ENCODE measurements at regions not wholly inside any gene's neighbourhood (a gene's known extent, or its start where the extent isn't known, plus 50 kb on each side); places are given as distances from the start of the nearest gene placed in this dataset.

DNA sequence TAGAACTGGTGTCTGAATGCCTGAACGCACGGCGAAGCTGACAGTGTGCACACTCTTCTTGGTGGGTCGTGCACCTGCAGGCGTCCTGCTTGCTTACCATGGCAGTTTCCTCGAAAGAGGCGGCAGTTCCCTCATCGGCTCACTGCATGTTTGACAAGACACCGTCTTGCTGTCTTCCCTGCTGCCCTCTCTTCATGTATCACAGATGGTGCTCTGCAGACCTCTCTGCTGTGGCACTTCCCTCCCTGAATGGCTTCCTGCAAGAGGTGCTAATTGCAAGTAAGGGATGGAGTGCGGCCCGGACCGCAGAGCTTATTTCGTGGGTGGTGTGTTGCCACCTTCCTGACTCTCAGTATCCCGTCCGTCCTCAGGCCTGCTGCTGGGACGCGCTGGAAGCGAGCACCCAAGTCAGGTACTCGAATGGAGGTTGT is 156.7 kb upstream of the RTL1 start:
- H3K36me3 ChIP-seq (replicated peaks in 1 of 2; ENCODE audit: control insufficient read depth in 1 of 2, insufficient read depth in 2 of 2, low read length in 1 of 2) = no peaks in the 10 kb centered on the region
- POLR2A ChIA-PET = no interaction called here

DNA sequence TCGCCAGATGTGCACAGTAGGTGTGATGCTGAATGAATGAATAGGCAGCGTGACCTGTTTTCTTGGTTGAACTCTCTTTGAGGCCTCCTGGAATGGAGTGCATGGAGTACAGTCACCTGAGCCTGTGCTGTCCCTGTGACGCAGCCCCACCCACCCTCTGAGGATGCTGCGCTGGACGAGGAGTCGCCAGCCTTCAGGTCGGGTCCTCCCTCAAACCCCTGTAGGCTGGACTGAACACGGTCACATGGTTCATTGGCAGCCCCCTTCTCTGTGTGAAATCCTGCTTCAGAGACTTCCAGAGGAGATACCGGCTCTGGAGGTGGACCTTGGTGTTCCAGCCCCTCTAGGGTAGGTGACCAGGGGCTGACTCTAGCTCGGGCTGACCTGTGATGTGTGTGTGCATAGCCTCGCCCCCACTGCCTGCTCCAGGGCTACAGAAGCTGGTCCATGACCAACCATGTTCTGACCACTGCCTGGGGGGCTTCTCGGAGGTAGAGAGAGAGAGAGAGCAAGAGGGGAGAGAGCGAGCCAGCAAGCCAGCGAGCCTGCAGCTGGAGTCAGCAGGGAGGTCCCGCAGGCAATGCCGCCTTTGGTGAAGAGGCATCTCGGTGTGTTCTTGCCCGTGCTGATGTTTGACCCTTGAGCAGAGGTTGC is 158.0 kb upstream of the RTL1 start:
- H2AFZ ChIP-seq (ENCODE audit: low read depth) = no peak overlapping the region
- ChIA-PET POLR2A (no interaction called here), CTCF (no interaction called here)
- DNase-seq = no peak
- no peaks in the 10 kb centered on the region for H3K27me3 ChIP-seq (ENCODE audit: insufficient read depth)
- no peak overlapping the region for H3K4me2 ChIP-seq
- no peak overlapping the region for H3K9ac ChIP-seq
- H3K9me3 ChIP-seq = no peaks in the 10 kb centered on the region; the same call in 1 of the 2 replicates
- no peak overlapping the region for H3K27ac ChIP-seq (ENCODE audit: low read depth in 2 of 2, low read length in 1 of 2)
- H3K79me2 ChIP-seq (ENCODE audit: insufficient read depth) = no peaks in the 10 kb centered on the region
- no peaks in the 10 kb centered on the region for H4K20me1 ChIP-seq (ENCODE audit: insufficient read depth)
- H3K9me2 ChIP-seq = no peaks in the 10 kb centered on the region
- WGBS (ENCODE audit: low lambda C conversion rate) = 79% methylated on average over 16 of the region's 18 CpGs
- H3K4me3 ChIP-seq (ENCODE audit: low read depth in 2 of 2, low read length in 1 of 2) = no peak overlapping the region
- no peaks in the 10 kb centered on the region for H3K4me1 ChIP-seq (ENCODE audit: control insufficient read depth in 1 of 2, insufficient read depth in 2 of 2, low read depth in 1 of 2, low read length in 1 of 2)
- no peaks in the 10 kb centered on the region for H3F3A ChIP-seq (replicated peaks; ENCODE audit: insufficient read depth)
- H3K36me3 ChIP-seq (replicated peaks in 1 of 2; ENCODE audit: control insufficient read depth in 1 of 2, insufficient read depth in 2 of 2, low read length in 1 of 2) = no peaks in the 10 kb centered on the region
- TF ChIP-seq EP300 (IDR thresholded peaks at IDR 0.05; ENCODE audit: borderline replicate concordance in 1 of 2, low read depth in 1 of 2, low read length in 1 of 2) (no peak), RFX5 (IDR thresholded peaks at IDR 0.05; ENCODE audit: low read length) (no peak), FOXM1 (IDR thresholded peaks at IDR 0.05; ENCODE audit: low read depth) (no peak), CHD2 (IDR thresholded peaks at IDR 0.05; ENCODE audit: low read length, partially characterized antibody) (no peak), GABPA (IDR thresholded peaks at IDR 0.05; ENCODE audit: low read depth) (no peak), FOXJ3 (CRISPR knock-in tag; IDR thresholded peaks at IDR 0.05) (no peak), SIN3A (IDR thresholded peaks at IDR 0.05; ENCODE audit: borderline replicate concordance, low read depth, low read length) (no peak), NFIC (IDR thresholded peaks at IDR 0.05; ENCODE audit: borderline replicate concordance) (no peak)
- TF ChIP-seq, protein P1, sequence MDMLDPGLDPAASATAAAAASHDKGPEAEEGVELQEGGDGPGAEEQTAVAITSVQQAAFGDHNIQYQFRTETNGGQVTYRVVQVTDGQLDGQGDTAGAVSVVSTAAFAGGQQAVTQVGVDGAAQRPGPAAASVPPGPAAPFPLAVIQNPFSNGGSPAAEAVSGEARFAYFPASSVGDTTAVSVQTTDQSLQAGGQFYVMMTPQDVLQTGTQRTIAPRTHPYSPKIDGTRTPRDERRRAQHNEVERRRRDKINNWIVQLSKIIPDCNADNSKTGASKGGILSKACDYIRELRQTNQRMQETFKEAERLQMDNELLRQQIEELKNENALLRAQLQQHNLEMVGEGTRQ (IDR thresholded peaks at IDR 0.05; ENCODE audit: borderline replicate concordance, low read depth, low read length) = no peak
- TF ChIP-seq, protein P2, sequence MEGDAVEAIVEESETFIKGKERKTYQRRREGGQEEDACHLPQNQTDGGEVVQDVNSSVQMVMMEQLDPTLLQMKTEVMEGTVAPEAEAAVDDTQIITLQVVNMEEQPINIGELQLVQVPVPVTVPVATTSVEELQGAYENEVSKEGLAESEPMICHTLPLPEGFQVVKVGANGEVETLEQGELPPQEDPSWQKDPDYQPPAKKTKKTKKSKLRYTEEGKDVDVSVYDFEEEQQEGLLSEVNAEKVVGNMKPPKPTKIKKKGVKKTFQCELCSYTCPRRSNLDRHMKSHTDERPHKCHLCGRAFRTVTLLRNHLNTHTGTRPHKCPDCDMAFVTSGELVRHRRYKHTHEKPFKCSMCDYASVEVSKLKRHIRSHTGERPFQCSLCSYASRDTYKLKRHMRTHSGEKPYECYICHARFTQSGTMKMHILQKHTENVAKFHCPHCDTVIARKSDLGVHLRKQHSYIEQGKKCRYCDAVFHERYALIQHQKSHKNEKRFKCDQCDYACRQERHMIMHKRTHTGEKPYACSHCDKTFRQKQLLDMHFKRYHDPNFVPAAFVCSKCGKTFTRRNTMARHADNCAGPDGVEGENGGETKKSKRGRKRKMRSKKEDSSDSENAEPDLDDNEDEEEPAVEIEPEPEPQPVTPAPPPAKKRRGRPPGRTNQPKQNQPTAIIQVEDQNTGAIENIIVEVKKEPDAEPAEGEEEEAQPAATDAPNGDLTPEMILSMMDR (IDR thresholded peaks at IDR 0.05) = no peak
- TF ChIP-seq, protein P3, sequence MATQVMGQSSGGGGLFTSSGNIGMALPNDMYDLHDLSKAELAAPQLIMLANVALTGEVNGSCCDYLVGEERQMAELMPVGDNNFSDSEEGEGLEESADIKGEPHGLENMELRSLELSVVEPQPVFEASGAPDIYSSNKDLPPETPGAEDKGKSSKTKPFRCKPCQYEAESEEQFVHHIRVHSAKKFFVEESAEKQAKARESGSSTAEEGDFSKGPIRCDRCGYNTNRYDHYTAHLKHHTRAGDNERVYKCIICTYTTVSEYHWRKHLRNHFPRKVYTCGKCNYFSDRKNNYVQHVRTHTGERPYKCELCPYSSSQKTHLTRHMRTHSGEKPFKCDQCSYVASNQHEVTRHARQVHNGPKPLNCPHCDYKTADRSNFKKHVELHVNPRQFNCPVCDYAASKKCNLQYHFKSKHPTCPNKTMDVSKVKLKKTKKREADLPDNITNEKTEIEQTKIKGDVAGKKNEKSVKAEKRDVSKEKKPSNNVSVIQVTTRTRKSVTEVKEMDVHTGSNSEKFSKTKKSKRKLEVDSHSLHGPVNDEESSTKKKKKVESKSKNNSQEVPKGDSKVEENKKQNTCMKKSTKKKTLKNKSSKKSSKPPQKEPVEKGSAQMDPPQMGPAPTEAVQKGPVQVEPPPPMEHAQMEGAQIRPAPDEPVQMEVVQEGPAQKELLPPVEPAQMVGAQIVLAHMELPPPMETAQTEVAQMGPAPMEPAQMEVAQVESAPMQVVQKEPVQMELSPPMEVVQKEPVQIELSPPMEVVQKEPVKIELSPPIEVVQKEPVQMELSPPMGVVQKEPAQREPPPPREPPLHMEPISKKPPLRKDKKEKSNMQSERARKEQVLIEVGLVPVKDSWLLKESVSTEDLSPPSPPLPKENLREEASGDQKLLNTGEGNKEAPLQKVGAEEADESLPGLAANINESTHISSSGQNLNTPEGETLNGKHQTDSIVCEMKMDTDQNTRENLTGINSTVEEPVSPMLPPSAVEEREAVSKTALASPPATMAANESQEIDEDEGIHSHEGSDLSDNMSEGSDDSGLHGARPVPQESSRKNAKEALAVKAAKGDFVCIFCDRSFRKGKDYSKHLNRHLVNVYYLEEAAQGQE (IDR thresholded peaks at IDR 0.05; ENCODE audit: low read depth, low read length) = no peak

More for the DNA sequence above, 156.7 kb upstream of the RTL1 start:
- Histone ChIP-seq H3K4me2 (no peak overlapping the region), H3K4me3 (ENCODE audit: low read depth in 2 of 2, low read length in 1 of 2) (no peak overlapping the region), H3K27ac (ENCODE audit: low read depth in 2 of 2, low read length in 1 of 2) (no peak overlapping the region), H2AFZ (ENCODE audit: low read depth) (no peak overlapping the region), H4K20me1 (ENCODE audit: insufficient read depth) (no peaks in the 10 kb centered on the region), H3K9me2 (no peaks in the 10 kb centered on the region), H3K27me3 (ENCODE audit: insufficient read depth) (no peaks in the 10 kb centered on the region), H3K79me2 (ENCODE audit: insufficient read depth) (no peaks in the 10 kb centered on the region), H3K9ac (no peak overlapping the region), H3K4me1 (ENCODE audit: control insufficient read depth in 1 of 2, insufficient read depth in 2 of 2, low read depth in 1 of 2, low read length in 1 of 2) (no peaks in the 10 kb centered on the region), H3K9me3 (no peaks in the 10 kb centered on the region; the same call in 1 of the 2 replicates), H3F3A (replicated peaks; ENCODE audit: insufficient read depth) (no peaks in the 10 kb centered on the region)
- no peak for DNase-seq
- CTCF ChIA-PET = no interaction called here
- WGBS (ENCODE audit: low lambda C conversion rate) = 79% methylated on average over 18 of the region's 19 CpGs
- TF ChIP-seq GATA2 (CRISPR knock-in tag; IDR thresholded peaks at IDR 0.05) = no peak
- no peak for TF ChIP-seq FOXM1 (IDR thresholded peaks at IDR 0.05; ENCODE audit: low read depth)
- TF ChIP-seq RXRA (IDR thresholded peaks at IDR 0.05; ENCODE audit: borderline replicate concordance, low read depth) = no peak
- TF ChIP-seq TEAD4 (IDR thresholded peaks at IDR 0.05; ENCODE audit: borderline replicate concordance, insufficient read depth) = no peak
- TF ChIP-seq ELF1 (IDR thresholded peaks at IDR 0.05) = no peak
- TF ChIP-seq FOSL2 (IDR thresholded peaks at IDR 0.05; ENCODE audit: borderline replicate concordance, low read depth) = no peak
- TF ChIP-seq EZH2phosphoT487 (IDR thresholded peaks at IDR 0.05; ENCODE audit: borderline replicate concordance, low read depth) = no peak
- TF ChIP-seq EP300 (IDR thresholded peaks at IDR 0.05; ENCODE audit: borderline replicate concordance in 1 of 2, low read depth in 1 of 2, low read length in 1 of 2) = no peak
- TF ChIP-seq, protein P4, sequence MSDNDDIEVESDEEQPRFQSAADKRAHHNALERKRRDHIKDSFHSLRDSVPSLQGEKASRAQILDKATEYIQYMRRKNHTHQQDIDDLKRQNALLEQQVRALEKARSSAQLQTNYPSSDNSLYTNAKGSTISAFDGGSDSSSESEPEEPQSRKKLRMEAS (IDR thresholded peaks at IDR 0.05; ENCODE audit: low read depth) = no peak
- no peak for TF ChIP-seq MXI1 (IDR thresholded peaks at IDR 0.05; ENCODE audit: low read depth, low read length)
- no peak for TF ChIP-seq TCF12 (IDR thresholded peaks at IDR 0.05)
- TF ChIP-seq, protein P5, sequence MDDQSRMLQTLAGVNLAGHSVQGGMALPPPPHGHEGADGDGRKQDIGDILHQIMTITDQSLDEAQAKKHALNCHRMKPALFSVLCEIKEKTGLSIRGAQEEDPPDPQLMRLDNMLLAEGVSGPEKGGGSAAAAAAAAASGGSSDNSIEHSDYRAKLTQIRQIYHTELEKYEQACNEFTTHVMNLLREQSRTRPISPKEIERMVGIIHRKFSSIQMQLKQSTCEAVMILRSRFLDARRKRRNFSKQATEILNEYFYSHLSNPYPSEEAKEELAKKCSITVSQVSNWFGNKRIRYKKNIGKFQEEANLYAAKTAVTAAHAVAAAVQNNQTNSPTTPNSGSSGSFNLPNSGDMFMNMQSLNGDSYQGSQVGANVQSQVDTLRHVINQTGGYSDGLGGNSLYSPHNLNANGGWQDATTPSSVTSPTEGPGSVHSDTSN (IDR thresholded peaks at IDR 0.05) = no peak
- TF ChIP-seq YY1 (IDR thresholded peaks at IDR 0.05; ENCODE audit: low read depth) = no peak
- TF ChIP-seq POLR2AphosphoS5 (IDR thresholded peaks at IDR 0.05; ENCODE audit: low read depth, low read length) = no peak
- TF ChIP-seq RCOR1 (IDR thresholded peaks at IDR 0.05; ENCODE audit: low read length) = no peak

Data from SK-N-SH (cell line).